ENCODE measurements at regions not wholly inside any gene's neighbourhood (a gene's known extent, or its start where the extent isn't known, plus 50 kb on each side); places are given as distances from the start of the nearest gene placed in this dataset.

- TF ChIP-seq, protein P1, sequence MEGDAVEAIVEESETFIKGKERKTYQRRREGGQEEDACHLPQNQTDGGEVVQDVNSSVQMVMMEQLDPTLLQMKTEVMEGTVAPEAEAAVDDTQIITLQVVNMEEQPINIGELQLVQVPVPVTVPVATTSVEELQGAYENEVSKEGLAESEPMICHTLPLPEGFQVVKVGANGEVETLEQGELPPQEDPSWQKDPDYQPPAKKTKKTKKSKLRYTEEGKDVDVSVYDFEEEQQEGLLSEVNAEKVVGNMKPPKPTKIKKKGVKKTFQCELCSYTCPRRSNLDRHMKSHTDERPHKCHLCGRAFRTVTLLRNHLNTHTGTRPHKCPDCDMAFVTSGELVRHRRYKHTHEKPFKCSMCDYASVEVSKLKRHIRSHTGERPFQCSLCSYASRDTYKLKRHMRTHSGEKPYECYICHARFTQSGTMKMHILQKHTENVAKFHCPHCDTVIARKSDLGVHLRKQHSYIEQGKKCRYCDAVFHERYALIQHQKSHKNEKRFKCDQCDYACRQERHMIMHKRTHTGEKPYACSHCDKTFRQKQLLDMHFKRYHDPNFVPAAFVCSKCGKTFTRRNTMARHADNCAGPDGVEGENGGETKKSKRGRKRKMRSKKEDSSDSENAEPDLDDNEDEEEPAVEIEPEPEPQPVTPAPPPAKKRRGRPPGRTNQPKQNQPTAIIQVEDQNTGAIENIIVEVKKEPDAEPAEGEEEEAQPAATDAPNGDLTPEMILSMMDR (IDR thresholded peaks at IDR 0.05; ENCODE audit: low read length), result no peak
- TF ChIP-seq EZH2 (optimal IDR thresholded peaks at IDR 0.05; ENCODE audit: low read depth, low read length), result no peak
These were observed 1733.0 kb downstream of the MRPL39 start for GRCh38 chr21:23874271-23874670.
